Caco-2 (cell line): ENCODE measurements at regions not wholly inside any gene's neighbourhood (a gene's known extent, or its start where the extent isn't known, plus 50 kb on each side); places are given as distances from the start of the nearest gene placed in this dataset.

Source experiments
- BruUV-seq: library from RNA; stranded (reverse); fragments of 400-500 nt; replicated peaks from 2 replicates; lab custom pipeline; 2021; lab: Mats Ljungman, UMichigan
- CTCF ChIA-PET: fragments of 300-600 bp; sonication (Branson Sonifier 250); formaldehyde crosslinking; loops from one replicate; lab custom pipeline; 2022; ENCODE audit warnings: antibody characterized with exemption; lab: Charles Lee
- POLR2A ChIA-PET: fragments of 300-600 bp; sonication (Branson Sonifier 250); formaldehyde crosslinking; loops from one replicate; lab custom pipeline; 2022; ENCODE audit warnings: antibody characterized with exemption; lab: Charles Lee
- DNase-seq, 2 experiments: peaks; one replicate each; pipeline versions ENCODE4 v3.0.0 to v3.0.0-alpha.2; 2020 to 2022
- H3K27me3 ChIP-seq: replicated peaks from 2 replicates; pipeline ENCODE4 v1.6.0; 2011; ENCODE audit warnings: low read length; ENCODE audit not compliant: control insufficient read depth, insufficient read depth
- H3K36me3 ChIP-seq: 2 replicates; pipeline ENCODE4 v1.5.1; 2011; ENCODE audit warnings: low read length; ENCODE audit not compliant: control insufficient read depth, insufficient read depth
- H3K4me1 ChIP-seq: fragments of 250-450 bp; sonication (Bioruptor Pico); 2 replicates; pipeline ENCODE4 v1.5.1; 2020; ENCODE audit warnings: mild to moderate bottlenecking
- H3K4me3 ChIP-seq: 2 replicates; pipeline ENCODE4 v1.5.1; 2011; ENCODE audit warnings: low read depth, mild to moderate bottlenecking, control low read depth, low read length
- H3K9me3 ChIP-seq: fragments of 250-450 bp; sonication (Bioruptor Pico); 2 replicates; pipeline ENCODE4 v1.5.1; 2020; ENCODE audit warnings: mild to moderate bottlenecking, moderate library complexity
- H3K27ac Mint-ChIP-seq: one replicate; pipeline ENCODE4 v1.8.0; 2022; ENCODE audit warnings: mixed read lengths; ENCODE audit not compliant: unreplicated experiment
- H3K27me3 Mint-ChIP-seq: one replicate; pipeline ENCODE4 v1.8.0; 2022; ENCODE audit warnings: mixed read lengths; ENCODE audit not compliant: insufficient read depth, unreplicated experiment
- H3K36me3 Mint-ChIP-seq: one replicate; pipeline ENCODE4 v1.8.0; 2022; ENCODE audit warnings: mild to moderate bottlenecking, mixed read lengths; ENCODE audit not compliant: insufficient read depth, unreplicated experiment
- H3K4me1 Mint-ChIP-seq: one replicate; pipeline ENCODE4 v1.8.0; 2022; ENCODE audit warnings: low read depth, mixed read lengths; ENCODE audit not compliant: unreplicated experiment
- H3K4me3 Mint-ChIP-seq: one replicate; pipeline ENCODE4 v1.8.0; 2022; ENCODE audit warnings: mild to moderate bottlenecking, moderate library complexity, mixed read lengths; ENCODE audit not compliant: unreplicated experiment
- H3K9me3 Mint-ChIP-seq: one replicate; pipeline ENCODE4 v1.8.0; 2022; ENCODE audit warnings: mixed read lengths; ENCODE audit not compliant: unreplicated experiment
- intact Hi-C: fragments of 100-400 bp; cut with micrococcal nuclease; formaldehyde crosslinking; loops from one replicate; pipeline ENCODE4 v1.10.0; 2022; ENCODE audit not compliant: unreplicated experiment
- TF ChIP-seq, protein P1 (sequence below), 2 experiments: fragments of 200-600 bp in 1 of 2; IDR thresholded peaks; 1 replicate in 1 of 2; 2 replicates in 1 of 2; pipeline versions ENCODE4 v1.5.1 to v1.8.0; 2011 to 2022; ENCODE audit warnings: antibody characterized with exemption in 1 of 2, control low read depth in 1 of 2, inconsistent platforms in 1 of 2, low read depth in 1 of 2, low read length in 1 of 2, mild to moderate bottlenecking in 1 of 2, moderate library complexity in 1 of 2; ENCODE audit not compliant: insufficient read depth in 1 of 2, severe bottlenecking in 1 of 2, unreplicated experiment in 1 of 2

DNA sequence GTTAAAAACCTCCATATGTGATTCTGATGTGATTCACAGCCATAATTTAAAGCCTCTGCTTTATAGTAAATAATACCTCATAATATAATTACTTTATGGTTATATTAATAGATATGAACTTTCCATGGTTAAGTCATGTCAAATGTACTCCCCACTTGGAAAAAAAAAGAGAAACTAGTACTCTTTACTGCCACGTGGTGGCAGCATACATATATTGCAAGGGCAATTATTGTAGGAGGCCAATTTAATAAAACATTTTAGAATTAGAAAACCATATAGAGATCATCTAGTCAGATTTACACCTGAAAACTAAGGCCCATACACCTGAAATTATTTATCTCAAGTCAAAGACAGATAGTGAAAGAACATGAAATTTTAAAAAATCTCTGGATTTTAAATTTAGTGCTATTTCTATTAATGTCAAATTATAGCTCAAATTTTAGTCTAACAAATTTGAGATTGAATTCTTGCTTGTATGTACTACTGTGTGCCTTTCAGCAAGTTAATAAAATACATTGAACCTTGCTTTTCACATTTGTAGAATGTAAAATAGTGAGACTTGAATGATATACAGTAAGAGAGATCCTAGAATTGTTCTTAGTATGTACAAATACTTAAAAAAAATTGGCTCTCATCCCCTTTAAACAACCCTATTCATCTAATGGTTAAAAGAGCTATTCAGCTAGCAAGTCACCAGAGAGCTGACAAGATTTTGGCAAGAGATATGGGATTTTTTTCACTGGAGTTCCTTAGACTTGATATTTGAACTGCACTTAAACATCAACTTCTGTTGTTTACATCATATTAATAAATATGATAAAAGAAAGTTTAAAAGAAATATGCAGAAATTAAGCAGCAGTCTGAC lies 603.8 kb downstream of the TLE4 start:
- Mint-ChIP-seq H3K9me3 (no peaks in the 10 kb centered on the region), H3K4me1 (no peaks in the 10 kb centered on the region), H3K36me3 (no peaks in the 10 kb centered on the region), H3K4me3 (no peak overlapping the region), H3K27ac (no peak overlapping the region), H3K27me3 (no peaks in the 10 kb centered on the region)
- intact Hi-C loops = no loop called here
- BruUV-seq = no TSS peak
- Histone ChIP-seq H3K4me1 (no peaks in the 10 kb centered on the region), H3K27me3 (no peaks in the 10 kb centered on the region), H3K9me3 (no peaks in the 10 kb centered on the region), H3K4me3 (no peak overlapping the region), H3K36me3 (no peaks in the 10 kb centered on the region)
- peak in 1 of 2 experiments; percentile 0 for DNase-seq
- TF ChIP-seq, protein P1, sequence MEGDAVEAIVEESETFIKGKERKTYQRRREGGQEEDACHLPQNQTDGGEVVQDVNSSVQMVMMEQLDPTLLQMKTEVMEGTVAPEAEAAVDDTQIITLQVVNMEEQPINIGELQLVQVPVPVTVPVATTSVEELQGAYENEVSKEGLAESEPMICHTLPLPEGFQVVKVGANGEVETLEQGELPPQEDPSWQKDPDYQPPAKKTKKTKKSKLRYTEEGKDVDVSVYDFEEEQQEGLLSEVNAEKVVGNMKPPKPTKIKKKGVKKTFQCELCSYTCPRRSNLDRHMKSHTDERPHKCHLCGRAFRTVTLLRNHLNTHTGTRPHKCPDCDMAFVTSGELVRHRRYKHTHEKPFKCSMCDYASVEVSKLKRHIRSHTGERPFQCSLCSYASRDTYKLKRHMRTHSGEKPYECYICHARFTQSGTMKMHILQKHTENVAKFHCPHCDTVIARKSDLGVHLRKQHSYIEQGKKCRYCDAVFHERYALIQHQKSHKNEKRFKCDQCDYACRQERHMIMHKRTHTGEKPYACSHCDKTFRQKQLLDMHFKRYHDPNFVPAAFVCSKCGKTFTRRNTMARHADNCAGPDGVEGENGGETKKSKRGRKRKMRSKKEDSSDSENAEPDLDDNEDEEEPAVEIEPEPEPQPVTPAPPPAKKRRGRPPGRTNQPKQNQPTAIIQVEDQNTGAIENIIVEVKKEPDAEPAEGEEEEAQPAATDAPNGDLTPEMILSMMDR (IDR thresholded peaks at IDR 0.05; ENCODE audit: insufficient read depth in 1 of 2, low read depth in 1 of 2, low read length in 1 of 2, severe bottlenecking in 1 of 2, unreplicated experiment in 1 of 2) = peak; percentile 21 to 22
- ChIA-PET CTCF (no interaction called here), POLR2A (no interaction called here)

DNA sequence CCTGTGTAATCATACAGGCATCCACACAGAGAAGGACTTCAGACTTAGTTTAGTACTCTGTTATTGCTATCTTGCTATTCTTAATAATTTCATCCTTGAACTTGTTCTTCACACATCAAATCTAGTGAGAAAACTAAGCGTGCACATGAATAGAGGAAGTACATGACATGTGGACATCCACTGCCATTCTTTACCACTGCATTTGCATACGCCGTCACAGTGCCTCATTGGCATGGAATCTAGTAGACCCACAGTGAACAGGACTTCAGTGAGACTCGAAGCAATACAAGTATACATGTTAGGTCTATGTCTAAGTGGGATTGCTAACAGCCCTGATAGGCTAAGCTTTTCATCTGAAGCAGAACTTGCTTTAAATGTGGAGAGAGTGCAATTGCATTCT lies 592.1 kb downstream of the TLE4 start:
- intact Hi-C loops = no loop called here
- no TSS peak for BruUV-seq
- H3K27me3 ChIP-seq = no peaks in the 10 kb centered on the region
- Mint-ChIP-seq H3K9me3 (no peaks in the 10 kb centered on the region), H3K4me3 (no peak overlapping the region), H3K27ac (no peak overlapping the region), H3K27me3 (no peaks in the 10 kb centered on the region), H3K36me3 (no peaks in the 10 kb centered on the region), H3K4me1 (no peaks in the 10 kb centered on the region)
- H3K4me1 ChIP-seq = no peaks in the 10 kb centered on the region
- ChIA-PET CTCF (no interaction called here), POLR2A (no interaction called here)
- no peaks in the 10 kb centered on the region for H3K9me3 ChIP-seq
- TF ChIP-seq, protein P1 (IDR thresholded peaks at IDR 0.05; ENCODE audit: insufficient read depth in 1 of 2, low read depth in 1 of 2, low read length in 1 of 2, severe bottlenecking in 1 of 2, unreplicated experiment in 1 of 2) = no peak
- H3K4me3 ChIP-seq = no peak overlapping the region
- no peak for DNase-seq
- H3K36me3 ChIP-seq = no peaks in the 10 kb centered on the region

DNA sequence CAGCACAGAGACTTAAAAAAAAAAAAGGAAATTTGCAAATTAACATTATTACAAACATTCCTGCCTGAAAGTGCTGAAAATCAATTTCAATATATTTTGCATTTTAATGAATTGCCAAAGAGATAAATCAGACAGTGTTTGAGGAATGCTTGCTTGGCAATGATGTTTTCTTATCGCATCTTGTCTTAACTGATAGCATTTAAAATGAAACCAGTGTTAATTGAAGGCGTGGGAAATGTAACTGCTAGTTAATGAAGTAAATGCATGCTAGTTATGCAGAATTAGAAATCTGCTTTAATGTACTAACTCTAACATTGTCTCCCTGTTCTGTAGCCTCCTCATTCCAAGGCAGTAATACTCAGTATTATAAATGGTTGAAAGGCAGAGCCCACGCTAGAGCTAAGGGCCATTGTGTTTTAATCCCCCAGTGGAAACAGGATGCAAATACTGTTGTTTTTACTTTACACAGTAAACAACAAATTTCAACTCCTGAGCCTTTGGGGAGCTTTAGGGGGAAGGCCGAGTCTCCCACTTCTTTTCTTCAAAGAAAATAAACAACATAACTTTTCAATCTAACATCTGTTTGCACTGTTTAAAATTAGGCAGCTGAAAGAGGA lies 586.9 kb downstream of the TLE4 start:
- no peak overlapping the region for H3K27ac Mint-ChIP-seq
- CTCF ChIA-PET = no interaction called here
- TF ChIP-seq, protein P1 (IDR thresholded peaks at IDR 0.05; ENCODE audit: insufficient read depth in 1 of 2, low read depth in 1 of 2, low read length in 1 of 2, severe bottlenecking in 1 of 2, unreplicated experiment in 1 of 2) = no peak
- no peaks in the 10 kb centered on the region for H3K9me3 ChIP-seq
- no peak overlapping the region for H3K4me3 ChIP-seq
- no peaks in the 10 kb centered on the region for H3K4me1 Mint-ChIP-seq
- H3K9me3 Mint-ChIP-seq = no peaks in the 10 kb centered on the region
- H3K27me3 Mint-ChIP-seq = no peaks in the 10 kb centered on the region
- H3K4me1 ChIP-seq = no peaks in the 10 kb centered on the region
- intact Hi-C loops = no loop called here
- H3K36me3 ChIP-seq = no peaks in the 10 kb centered on the region
- H3K4me3 Mint-ChIP-seq = no peak overlapping the region
- no peaks in the 10 kb centered on the region for H3K27me3 ChIP-seq
- BruUV-seq = no TSS peak
- POLR2A ChIA-PET = no interaction called here
- DNase-seq = no peak
- no peaks in the 10 kb centered on the region for H3K36me3 Mint-ChIP-seq
